ENCODE measurements at regions not wholly inside any gene's neighbourhood (a gene's known extent, or its start where the extent isn't known, plus 50 kb on each side); places are given as distances from the start of the nearest gene placed in this dataset.
"Not testable (repeated sequence)": the region's sequence is repeated elsewhere in the genome, so short reads cannot be mapped to it uniquely, and the experiment has no call there.

DNA sequence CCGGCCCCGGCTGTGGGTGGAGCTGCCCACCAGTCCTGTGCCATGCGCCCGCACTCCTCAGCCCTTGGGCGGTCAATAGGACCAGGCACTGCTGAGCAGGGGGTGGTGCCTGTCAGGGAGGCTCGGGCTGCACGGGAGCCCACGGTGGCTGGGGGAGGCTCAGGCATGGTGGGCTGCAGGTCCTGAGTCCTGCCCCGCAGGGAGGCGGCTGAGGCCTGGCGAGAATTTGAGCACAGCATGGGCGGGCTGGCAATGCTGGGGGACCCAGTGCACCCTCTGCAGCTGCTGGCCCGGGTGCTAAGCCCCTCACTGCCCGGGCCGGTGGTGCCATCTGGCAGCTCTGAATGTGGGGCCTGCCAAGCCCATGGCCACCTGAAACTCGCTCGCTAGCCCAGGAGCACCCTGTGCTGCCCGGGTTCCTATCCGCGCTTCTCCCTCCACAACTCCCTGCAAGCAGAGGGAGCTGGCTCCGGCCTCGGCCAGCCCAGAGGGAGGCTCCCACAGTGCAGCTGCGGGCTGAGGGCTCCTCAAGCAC lies 1371.1 kb downstream of the FSCB start:
- DNase-seq, result no peak

DNA sequence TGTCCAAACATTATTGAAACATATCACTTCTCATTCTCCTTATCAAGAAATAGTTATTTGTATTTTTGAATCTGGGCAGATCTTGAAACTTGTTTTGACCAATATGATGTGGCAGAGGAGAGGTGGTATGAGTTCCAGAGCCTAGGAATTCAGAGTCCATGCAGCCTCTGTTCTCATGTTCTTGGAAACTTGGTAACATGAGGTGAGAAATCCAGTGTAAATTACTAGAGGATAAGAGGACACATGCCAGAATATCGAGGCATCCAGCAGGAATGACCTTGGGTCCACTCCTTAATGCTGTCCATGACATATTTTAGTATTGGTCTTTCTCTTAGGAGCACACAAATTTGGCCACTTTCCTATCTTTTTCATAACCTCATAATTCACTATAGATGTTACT lies 1374.6 kb downstream of the FSCB start:
- no peak for DNase-seq

DNA sequence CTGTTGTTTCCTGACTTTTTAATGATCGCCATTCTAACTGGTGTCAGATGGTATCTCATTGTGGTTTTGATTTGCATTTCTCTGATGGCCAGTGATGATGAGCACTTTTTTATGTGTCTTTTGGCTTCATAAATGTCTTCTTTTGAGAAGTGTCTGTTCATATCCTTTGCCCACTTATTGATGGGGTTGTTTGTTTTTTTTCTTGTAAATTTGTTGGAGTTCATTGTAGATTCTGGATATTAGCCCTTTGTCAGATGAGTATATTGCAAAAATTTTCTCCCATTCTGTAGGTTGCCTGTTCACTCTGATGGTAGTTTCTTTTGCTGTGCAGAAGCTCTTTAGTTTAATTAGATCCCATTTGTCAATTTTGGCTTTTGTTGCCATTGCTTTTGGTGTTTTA lies 1378.7 kb downstream of the FSCB start:
- not testable (repeated sequence) for DNase-seq

DNA sequence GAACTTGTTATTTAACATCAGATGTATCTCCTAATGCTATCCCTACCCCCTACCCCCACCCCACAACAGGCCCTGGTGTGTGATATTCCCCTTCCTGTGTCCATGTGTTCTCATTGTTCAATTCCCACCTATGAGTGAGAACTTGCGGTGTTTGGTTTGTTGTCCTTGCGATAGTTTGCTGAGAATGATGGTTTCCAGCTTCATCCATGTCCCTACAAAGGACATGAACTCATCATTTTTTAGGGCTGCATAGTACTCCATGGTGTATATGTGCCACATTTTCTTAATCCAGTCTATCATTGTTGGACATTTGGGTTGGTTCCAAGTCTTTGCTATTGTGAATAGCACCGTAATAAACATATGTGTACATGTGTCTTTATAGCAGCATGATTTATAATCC lies 1379.2 kb downstream of the FSCB start:
- not testable (repeated sequence) for DNase-seq

DNA sequence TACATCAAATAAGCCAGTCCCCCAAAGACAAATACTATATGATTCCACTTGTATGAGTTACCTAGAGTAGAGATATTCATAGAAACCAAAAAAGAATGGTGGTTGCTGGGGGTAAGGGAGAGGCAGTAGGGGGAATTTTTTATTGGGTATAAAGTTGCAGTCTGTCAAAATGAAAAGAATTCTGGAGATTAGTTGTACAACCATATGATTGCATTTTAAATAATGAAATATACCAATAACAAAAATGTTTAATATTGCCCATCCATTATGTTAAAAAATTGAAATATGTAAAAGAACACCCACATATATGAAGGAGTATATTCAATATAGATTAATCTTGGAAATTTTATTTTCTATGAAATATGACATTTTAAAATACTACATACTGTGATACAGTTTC lies 1383.5 kb downstream of the FSCB start:
- no peak for DNase-seq

DNA sequence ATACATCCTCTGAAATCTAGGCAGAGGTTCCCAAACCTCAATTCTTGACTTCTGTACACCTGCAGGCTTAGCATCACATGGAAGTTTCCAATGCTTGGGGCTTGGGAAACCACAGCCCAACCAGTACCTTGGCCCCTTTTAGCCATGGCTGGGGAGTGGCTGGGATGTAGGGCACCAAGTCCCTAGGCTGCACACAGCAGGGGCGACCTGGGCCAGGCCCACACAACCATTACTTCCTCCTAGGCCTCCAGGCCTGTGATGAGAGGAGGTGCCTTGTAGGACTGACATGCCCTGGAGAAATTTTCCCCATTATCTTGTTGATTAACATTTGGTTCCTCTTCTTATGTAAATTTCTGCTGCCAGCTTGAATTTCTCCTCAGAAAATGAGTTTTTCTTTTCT lies 1387.4 kb downstream of the FSCB start:
- DNase-seq, result no peak

DNA sequence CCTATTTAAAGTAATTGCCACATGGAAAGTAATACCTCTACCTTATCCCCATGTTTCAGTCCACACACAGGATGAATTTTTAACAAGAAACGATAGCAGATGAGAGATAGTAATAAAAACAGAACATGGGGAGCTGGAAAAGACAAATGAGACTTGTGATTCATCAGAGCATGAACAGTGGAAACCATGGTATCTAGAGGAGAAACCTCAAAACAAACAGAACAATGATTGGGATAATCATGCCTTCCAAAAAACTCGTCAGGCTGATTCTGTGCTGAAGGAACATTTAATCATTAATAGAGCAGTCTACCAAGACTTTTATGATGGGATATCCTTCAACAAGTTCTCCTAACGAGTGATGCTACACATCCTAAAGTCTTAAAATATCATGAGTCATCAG lies 1390.7 kb downstream of the FSCB start:
- DNase-seq, result no peak

DNA sequence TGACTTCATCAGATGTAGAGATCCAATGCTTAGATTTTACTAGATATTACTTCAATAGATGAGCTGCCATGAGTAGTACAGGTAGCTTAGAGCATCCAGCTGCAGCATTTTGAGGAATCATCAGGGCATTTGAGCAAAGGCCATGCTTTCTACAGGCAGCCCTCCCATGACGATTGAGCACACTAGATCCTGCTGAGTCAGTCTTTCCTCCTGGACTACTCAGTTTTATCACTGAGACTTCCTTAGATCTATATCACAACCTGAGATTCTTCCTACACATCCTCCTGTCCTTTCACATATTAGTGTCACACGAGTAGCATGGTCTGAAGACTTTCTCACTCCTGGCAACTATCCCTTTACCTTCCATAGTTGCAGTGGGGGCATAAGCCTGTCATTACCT lies 1401.8 kb downstream of the FSCB start:
- DNase-seq, result no peak

DNA sequence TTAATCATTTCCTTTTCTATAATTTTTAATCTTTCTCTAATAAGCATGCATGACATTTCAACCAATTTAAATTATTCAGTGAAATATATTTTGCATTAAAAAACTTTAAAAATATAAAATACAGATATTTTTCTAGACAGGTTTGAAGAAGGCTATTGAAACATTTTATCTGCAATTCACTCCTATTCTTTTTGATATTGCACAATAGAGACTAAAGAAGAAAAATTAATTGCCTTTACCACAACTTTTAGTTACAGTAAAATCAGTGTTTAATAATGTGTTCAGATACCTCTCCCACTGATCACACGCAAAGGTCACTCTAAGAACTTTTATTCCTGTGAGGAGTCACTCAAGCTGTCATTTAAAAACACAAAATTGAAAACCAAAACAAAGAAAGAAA lies 1416.7 kb downstream of the FSCB start:
- no peak for DNase-seq

DNA sequence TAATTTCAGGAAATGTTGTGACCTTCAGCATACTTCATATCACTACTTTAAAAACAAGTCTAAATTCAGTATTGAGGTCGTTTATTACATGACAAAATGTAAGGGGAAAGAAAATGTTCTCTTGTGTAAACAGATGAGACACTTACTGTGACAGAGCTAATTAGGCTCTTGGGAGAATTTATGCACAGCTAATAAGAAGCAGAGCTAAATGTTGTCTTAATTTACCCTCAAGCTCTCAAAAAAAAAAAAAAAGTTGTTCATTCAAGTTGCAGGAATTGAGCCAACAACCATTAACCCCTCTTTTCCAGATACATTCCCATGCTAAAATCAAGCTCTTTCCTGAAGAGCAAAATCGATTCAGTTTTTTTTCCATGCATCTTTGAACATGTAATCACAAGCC lies 1419.4 kb downstream of the FSCB start:
- DNase-seq, result no peak

DNA sequence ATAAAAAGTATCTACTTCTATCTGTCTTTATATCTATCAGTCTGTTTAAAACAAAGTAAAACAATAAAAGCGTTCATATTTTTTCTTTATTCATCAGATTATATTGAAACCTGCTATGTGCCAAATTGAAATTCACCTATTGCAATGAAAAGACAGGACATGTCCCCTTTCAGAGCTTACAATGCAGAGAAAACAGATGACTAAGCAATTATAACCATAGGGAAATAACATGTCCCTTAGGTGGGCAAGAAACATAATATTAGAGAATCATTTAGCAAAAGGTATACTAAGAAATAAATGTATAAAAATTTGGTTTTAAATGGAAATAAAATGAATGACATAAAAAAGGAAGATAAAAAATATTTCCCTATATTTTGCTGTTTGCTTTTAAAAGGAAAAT lies 1421.3 kb downstream of the FSCB start:
- DNase-seq, result no peak

DNA sequence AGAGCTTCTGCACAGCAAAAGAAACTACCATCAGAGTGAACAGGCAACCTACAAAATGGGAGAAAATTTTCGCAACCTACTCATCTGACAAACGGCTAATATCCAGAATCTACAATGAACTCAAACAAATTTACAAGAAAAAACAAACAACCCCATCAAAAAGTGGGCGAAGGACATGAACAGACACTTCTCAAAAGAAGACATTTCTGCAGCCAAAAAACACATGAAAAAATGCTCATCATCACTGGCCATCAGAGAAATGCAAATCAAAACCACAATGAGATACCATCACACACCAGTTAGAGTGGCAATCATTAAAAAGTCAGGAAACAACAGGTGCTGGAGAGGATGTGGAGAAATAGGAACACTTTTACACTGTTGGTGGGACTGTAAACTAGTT lies 1439.7 kb downstream of the FSCB start:
- not testable (repeated sequence) for DNase-seq

DNA sequence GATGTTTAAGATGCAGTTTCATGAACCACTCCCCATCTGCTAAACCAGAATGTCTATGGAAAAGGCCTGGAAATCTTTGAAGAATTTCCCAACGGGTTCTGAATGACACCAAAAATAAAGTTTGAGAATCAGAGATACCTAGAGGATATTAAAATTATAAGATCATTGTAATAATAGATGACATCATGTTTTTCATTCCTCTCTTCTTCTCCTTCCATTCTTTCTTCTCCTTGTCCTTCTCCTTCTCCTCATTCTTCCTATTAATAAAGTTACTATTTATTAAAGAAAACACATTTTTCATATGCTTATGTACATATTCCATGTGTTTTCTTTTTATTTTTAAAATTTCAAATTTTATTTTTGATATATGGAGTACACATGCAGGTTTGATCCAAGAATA lies 1449.4 kb downstream of the LRFN5 start:
- no peak for DNase-seq

DNA sequence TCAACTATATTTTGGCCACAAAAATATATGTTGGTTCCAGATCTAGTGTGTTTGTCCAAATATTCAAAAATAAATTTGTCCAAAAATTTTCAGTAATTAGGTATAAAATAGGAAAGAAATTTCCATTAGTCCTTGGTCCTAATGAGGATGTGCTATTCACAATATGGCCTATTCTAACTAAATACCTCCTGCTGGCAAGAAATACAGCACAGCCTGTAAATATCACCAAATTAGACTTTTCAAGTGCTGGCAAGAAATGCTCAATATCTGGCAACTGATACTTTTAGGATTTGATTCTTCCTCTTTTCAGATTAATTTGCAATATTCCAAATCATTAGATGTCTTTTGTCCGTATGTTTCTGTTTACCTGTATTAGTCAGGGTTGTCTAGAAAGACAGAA lies 1446.2 kb downstream of the LRFN5 start:
- no peak for DNase-seq

DNA sequence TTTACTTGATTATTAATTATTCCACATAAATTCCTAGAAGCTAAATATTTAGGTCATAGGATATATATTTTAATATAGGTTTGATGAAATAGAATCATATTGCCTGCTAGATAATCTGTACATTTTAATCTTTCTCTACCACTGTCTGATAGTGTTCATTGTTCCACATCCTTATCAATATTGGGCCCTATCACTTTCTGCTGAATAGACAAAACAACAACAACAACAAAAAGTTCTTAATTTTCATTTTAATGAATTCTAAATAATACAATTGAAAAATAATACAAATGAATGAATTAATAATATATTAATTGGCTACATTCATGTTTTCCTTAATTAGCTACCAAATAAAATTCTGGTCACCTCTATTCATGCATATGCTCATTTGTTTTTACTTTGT lies 1437.2 kb downstream of the LRFN5 start:
- no peak for DNase-seq

DNA sequence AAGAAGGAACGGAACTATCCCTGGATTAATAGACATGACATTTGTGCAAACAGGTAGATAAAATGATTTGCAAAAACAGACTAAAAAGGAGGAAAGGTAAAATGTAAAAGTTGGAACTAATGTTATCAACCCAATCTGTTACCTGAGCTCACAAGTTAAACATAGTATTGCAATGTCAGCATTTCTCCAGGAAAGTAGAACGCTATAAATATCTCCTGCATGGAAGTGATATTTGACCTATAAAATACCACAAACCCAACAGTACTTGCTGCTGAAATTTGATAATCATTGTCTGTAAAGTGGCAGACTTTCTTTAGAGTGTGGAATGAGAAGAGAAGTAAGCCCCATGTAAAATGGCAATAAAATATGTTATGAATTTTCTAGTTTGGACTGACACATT lies 1435.7 kb downstream of the LRFN5 start:
- DNase-seq, result no peak

DNA sequence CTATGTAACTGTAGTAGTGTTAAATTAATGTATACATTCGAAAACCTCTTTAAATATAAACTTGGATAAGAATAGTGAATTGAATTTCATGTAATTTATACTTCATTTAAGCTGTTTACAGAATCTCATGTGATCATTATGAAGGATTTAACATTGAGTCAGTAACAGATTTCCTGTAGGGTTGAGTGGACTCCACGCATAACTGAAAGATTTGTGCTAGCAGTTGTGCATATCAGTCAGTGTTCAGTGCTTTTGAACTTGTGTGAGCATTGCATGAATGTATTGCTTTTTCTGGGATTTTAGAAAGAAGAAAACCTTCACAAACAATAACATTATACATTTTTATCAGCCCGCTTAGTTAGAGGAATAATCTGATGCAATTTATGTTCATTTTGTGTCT lies 1435.3 kb downstream of the LRFN5 start:
- DNase-seq, result no peak

DNA sequence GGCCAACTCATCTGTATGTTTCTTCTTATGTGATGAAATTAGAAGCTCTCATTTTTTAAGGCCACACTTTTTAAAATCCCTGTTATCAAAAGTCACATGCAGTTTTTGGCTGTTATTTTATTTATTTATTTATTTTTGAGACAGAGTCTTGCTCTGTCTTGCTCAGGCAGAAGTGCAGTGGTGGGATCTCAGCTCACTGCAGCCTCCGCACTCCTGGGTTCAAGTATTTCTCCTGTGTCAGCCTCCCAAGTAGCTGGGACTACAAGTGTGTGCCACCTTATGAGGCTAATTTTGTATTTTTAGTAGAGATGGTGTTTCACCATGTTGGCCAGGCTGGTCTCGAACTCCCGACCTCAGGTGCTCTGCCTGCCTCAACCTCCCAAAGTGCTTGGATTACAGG lies 1434.5 kb downstream of the LRFN5 start:
- no peak for DNase-seq

DNA sequence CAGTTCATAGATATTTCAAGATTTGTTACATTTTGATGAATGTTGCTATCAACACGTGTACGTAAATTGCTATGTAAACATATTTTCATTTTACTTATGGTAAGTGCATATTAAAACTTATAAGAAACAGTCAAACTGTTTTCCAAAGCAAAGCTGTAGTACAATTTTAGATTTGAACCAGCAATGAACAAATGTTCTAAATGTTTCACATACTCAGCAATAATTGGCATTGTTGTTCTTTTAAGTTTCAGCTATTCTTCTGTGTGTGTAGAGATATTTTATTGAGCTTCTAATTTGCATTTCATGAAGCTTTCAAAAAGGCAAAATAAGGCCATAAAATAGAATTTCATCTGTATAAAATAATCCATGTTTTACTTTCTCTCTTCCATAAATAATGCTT lies 1433.2 kb downstream of the LRFN5 start:
- no peak for DNase-seq

DNA sequence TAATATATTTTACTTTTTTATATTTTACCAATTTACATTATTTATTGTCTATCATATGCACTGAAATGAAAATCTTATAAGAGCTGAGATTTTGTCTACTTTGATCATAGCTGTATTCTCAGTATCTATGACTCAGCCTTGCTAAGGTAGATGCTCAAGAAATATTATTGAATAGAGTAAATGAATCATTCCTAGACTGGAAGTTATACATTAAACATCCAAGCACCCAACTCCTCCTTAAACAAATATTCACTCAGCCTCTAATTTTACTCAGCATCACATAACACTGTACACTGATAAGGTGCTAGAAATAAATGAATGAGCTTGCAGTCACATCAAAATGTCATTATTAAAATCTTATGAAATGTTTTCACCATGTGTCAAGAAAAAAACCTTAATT lies 1424.9 kb downstream of the LRFN5 start:
- no peak for DNase-seq

DNA sequence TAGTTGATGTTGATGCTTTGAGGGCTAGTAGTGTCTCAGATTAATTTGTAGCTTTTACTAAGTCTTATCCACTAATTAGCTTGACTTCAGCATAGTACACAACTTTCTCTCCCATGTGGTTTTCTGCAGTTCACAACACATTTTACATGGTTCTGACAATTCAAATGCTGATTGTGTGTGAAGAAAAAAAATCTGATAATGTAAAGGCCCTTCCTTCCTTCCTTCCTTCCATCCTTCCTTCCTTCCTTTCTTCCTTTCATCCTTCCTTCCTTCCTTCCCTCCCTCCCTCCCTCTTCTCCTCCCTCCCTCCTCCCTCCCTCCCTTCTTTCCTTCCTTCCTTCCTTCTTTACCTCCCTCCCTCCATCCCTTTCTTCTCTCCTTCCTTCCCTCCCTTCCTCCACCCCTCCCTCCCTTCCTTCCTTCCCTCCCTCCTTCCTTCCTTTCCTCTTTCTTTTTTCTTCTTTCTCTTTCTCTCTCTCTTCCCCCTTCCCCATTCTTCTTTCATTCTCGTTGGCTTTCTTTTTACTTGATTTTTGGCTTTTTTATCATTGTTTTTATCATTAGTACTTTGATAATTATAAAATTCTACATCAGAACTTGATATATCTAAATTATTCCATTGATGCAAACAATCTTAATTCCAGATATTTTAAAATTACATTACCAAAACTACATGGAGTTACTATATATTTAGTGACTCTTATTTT lies 1415.6 kb downstream of the LRFN5 start:
- DNase-seq, result no peak

DNA sequence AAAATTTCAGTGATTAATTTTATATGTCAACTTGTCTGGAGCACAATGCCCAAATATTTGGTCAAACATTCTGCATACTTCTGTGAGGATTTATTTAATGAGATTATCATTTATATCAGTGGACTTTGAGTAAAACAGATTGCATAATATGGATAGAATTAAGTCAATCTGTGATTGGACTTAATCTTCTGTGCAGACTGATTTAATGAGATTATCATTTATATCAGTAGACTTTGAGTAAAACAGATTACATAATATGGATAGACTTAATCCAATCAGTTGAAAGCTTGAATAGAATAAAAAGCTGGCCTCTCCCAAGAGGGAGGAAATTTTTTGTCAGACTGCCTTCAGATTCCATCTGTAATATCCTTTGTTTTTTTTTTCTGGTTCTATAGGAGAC lies 1413.2 kb downstream of the LRFN5 start:
- DNase-seq, result no peak

DNA sequence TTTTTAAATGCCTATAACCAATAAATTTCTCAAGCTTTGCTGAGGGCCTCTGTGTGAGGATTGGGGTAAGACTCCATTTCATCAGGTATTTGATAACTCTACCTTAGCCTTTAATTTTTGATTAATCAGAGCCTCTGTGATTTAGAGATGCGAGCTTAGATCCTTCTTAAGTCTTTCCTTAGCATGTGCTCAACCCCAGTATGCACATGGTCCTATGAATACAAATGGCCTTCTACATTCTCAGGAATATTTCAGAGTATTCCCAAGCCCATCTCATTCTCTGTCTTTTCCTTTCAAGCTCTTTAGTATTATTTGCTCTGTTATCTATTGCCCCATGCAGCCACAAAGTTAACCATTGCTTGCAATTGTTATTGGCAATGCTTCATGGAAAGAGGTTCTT lies 1407.7 kb downstream of the LRFN5 start:
- no peak for DNase-seq

DNA sequence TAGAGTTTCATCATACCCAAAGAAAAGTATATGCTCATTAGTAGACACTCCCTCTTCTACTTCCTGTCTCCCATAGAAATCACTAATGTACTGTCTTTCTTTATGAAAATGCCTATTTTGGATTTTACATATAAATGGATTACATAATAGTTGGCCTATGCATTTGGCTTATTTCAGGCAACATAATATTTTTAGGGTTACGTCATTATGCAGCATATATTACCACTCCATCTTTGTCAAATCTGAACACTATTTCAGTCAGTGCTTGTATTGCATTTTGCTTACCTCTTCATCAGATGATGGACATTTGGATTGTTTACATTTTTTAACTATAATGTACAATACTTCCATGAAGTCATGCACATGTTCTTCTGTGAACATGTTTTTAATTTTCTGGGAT lies 1406.1 kb downstream of the LRFN5 start:
- DNase-seq, result no peak

DNA sequence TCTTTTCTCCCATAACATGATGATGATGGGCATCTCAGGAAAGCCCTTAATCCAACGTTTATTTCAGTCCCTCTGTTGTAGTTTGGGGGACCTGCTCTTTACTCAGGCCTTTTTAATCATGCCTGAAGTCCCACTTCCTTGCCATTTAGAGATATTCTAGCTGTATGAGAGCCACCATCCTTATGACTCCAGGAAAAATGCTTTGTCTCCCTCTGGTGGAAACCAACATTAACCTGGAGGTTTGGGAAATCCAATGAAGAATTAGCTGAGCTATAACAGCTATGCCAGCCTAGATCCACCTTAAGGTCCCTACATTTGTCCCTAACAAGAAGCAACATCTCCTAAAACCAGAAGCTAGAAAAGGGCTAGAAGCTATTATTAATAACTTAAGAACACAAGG lies 1399.1 kb downstream of the LRFN5 start:
- DNase-seq, result no peak
